Brain microvascular endothelial cell (primary cell): ENCODE measurements at regions not wholly inside any gene's neighbourhood (a gene's known extent, or its start where the extent isn't known, plus 50 kb on each side); places are given as distances from the start of the nearest gene placed in this dataset.

Source experiments
- DNase-seq: peaks from one replicate; pipeline ENCODE4 v3.0.0-alpha.2; 2020
- H3K27ac ChIP-seq: fragments of 250-450 bp; sonication (Bioruptor Pico); 2 replicates; pipeline ENCODE4 v1.5.1; 2020; ENCODE audit warnings: mild to moderate bottlenecking, moderate library complexity
- H3K27me3 ChIP-seq: fragments of 250-450 bp; sonication (Bioruptor Pico); replicated peaks from 2 replicates; pipeline ENCODE4 v1.5.1; 2020; ENCODE audit warnings: mild to moderate bottlenecking
- H3K36me3 ChIP-seq: fragments of 250-450 bp; sonication (Bioruptor Pico); replicated peaks from 2 replicates; pipeline ENCODE4 v1.5.1; 2020; ENCODE audit warnings: mild to moderate bottlenecking
- H3K4me3 ChIP-seq: 2 replicates; pipeline ENCODE4 v1.5.1; 2011; ENCODE audit warnings: low read depth, mild to moderate bottlenecking, control low read depth, low read length, moderate library complexity
- in situ Hi-C: cut with HindIII; loops from 2 replicates; pipeline ENCODE4 v1.10.0; 2017; ENCODE audit warnings: low sequenced_read_pairs, low pct_ligation_motif_present
- TF ChIP-seq, protein P1 (sequence below): IDR thresholded peaks from 2 replicates; pipeline ENCODE4 v1.5.1; 2011; ENCODE audit warnings: low read depth, mild to moderate bottlenecking, moderate library complexity, low read length, control low read depth, inconsistent platforms; ENCODE audit errors: missing control alignments

DNA sequence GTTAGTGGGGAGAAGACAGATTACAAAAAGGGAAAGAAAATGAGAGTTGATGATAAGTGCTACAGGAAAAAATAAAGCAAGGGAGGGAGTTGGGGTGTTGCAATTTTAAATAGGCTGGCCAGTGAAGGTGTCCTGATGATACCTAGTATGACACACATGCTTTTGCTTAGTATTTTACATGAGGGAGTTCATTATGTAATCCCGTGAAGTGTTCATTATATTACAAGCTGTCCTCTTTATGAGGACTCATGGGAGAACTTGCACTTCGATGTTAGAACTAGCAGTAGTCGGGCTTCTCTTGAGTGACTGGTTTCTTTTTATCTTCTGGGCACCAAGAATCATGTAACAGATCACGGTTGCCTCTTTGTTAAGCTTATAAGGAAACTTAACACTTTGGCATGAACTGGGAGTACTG is 102.3 kb upstream of the MTPN start:
- no peak overlapping the region for H3K27ac ChIP-seq
- H3K4me3 ChIP-seq, result no peak overlapping the region
- no peaks in the 10 kb centered on the region for H3K36me3 ChIP-seq
- TF ChIP-seq, protein P1, sequence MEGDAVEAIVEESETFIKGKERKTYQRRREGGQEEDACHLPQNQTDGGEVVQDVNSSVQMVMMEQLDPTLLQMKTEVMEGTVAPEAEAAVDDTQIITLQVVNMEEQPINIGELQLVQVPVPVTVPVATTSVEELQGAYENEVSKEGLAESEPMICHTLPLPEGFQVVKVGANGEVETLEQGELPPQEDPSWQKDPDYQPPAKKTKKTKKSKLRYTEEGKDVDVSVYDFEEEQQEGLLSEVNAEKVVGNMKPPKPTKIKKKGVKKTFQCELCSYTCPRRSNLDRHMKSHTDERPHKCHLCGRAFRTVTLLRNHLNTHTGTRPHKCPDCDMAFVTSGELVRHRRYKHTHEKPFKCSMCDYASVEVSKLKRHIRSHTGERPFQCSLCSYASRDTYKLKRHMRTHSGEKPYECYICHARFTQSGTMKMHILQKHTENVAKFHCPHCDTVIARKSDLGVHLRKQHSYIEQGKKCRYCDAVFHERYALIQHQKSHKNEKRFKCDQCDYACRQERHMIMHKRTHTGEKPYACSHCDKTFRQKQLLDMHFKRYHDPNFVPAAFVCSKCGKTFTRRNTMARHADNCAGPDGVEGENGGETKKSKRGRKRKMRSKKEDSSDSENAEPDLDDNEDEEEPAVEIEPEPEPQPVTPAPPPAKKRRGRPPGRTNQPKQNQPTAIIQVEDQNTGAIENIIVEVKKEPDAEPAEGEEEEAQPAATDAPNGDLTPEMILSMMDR, result no peak
- no peak for DNase-seq
- in situ Hi-C loops, result no loop called here
- no peaks in the 10 kb centered on the region for H3K27me3 ChIP-seq

DNA sequence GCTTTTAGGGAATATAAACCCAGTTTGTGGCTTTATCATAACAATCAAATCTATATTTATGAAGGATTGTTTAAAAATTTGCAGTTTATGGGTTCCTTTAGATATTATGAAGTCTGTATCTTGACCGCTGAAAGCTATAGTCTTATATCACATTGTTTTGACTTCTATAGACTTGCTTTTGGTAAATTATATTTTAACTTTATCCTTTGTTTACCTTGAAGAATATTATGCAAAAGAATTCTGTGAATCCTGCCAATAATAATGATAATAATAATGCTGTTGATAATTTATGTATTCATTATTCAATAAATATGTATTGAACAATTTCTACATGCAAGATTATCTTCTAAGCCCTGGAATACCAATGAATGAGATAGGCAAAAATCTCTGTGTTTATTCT is 101.9 kb upstream of the MTPN start:
- Histone ChIP-seq H3K4me3 (no peak overlapping the region), H3K27ac (no peak overlapping the region), H3K36me3 (no peaks in the 10 kb centered on the region), H3K27me3 (no peaks in the 10 kb centered on the region)
- in situ Hi-C loops, result no loop called here
- DNase-seq, result no peak
- TF ChIP-seq, protein P1, result no peak

DNA sequence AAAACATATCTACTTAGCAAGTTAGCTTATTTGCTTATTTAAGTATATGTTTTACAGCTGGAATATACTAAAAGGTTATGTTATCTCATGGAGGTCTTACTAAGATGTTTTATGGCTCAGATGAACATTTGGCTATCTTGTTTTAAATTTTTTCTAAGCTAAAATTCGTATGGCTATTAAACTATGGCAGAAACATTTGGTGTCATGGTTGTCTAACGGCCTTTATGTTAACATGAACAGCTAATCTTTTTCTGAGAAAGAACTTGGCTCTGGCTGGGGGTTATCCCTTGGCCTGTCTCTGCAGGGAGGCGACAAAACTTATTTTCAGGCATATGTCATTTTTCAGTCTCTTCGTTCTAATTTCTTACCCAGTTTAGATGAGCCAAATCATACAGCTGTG is 101.5 kb upstream of the MTPN start:
- TF ChIP-seq, protein P1, result no peak
- no peaks in the 10 kb centered on the region for H3K27me3 ChIP-seq
- H3K36me3 ChIP-seq, result no peaks in the 10 kb centered on the region
- in situ Hi-C loops, result no loop called here
- H3K4me3 ChIP-seq, result no peak overlapping the region
- H3K27ac ChIP-seq, result no peak overlapping the region
- no peak for DNase-seq

DNA sequence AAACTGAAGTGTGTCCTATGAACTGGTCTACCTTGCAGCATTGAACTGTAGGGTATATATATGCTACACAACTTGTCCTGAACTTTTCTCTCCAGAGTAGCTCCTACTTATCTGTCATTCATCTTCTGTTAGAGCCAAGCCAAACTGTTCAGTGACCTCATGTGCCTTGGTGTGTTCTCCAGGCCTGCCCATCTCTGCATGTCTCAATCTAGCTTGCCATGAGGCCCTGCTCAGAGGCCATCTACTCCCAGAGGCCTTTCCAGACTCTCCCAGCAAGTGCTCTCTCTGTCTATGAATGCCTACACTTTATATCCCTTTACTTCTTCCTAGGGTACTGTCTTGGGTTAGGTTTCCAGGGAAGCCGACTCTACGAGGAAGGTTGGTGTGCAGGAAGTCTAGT is 99.8 kb upstream of the MTPN start:
- Histone ChIP-seq H3K4me3 (no peak overlapping the region), H3K27ac (no peak overlapping the region), H3K27me3 (no peaks in the 10 kb centered on the region), H3K36me3 (no peaks in the 10 kb centered on the region)
- in situ Hi-C loops, result no loop called here
- DNase-seq, result no peak
- TF ChIP-seq, protein P1, result no peak

DNA sequence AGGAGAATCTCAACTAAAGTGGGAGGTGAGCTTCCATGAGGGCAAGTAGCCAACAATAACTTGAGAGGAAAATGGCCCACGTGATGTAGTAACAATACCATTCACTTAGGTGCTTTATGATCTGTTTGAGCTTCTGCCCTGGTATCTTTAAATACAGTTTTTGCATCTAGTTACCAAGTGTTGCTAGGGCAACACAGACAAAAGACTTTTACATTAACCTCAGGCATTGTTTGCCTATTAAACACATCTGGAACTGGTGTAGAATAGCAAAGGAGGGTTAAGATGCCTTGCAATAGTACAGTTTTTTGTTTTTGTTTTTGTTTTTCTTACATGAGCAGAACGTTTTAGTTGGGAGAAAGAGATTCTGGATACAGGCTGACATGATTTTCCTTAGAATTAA is 97.7 kb upstream of the MTPN start:
- in situ Hi-C loops, result no loop called here
- TF ChIP-seq, protein P1, result no peak
- Histone ChIP-seq H3K36me3 (no peaks in the 10 kb centered on the region), H3K27me3 (no peaks in the 10 kb centered on the region), H3K27ac (no peak overlapping the region), H3K4me3 (no peak overlapping the region)
- DNase-seq, result no peak

DNA sequence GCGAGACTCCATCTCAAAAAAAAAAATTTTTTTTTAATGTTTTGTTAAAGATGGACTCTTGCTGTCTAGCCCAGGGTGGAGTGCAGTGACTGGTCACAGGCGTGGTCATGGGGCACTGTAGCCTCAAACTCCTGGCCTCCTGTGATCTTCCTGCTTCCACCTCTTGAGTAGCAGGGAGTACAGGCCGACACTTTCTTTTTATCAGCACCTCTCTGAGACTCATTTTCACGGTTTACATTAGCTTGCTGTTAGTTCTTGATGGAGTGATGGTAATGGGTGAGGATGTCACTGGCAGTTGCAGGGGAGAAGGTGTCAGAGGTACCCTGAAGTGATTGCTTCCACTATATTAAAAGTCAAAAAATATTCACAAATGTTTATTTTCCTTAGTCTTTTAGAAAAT is 95.3 kb upstream of the MTPN start:
- DNase-seq, result no peak

More for the DNA sequence above, 95.3 kb upstream of the MTPN start:
- no peaks in the 10 kb centered on the region for H3K27me3 ChIP-seq
- in situ Hi-C loops, result no loop called here
- no peak overlapping the region for H3K4me3 ChIP-seq
- H3K36me3 ChIP-seq, result no peaks in the 10 kb centered on the region
- TF ChIP-seq, protein P1, result no peak
- H3K27ac ChIP-seq, result no peak overlapping the region
